ENCODE measurements at regions not wholly inside any gene's neighbourhood (a gene's known extent, or its start where the extent isn't known, plus 50 kb on each side); places are given as distances from the start of the nearest gene placed in this dataset.

DNA sequence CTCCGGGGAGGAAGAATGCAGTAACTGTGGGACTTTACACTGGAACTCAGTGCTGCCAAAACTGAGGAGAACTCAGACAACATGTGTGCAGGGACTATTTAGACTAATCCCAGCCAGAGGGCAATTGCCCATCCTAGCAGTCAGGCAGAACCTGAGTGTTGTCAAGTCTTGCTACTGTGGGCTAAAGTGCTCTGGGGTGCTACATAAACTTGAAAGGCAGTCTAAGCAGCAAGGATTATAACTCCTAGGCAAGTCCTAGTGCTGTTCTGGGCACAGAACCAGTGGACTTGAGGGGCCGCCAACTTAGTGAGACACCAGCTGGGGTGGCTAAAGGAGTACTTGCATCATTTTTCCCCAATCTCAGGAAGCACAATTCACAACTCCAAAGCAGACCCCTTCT, 363.8 kb upstream of the PTCHD4 start:
- TF ChIP-seq YY1 (IDR thresholded peaks at IDR 0.05; ENCODE audit: extremely low read depth, insufficient replicate concordance, low read depth, low read length) (no peak), TCF7L2 (IDR thresholded peaks at IDR 0.05; ENCODE audit: borderline replicate concordance, extremely low read depth, insufficient read depth, insufficient read length) (no peak), SP1 (IDR thresholded peaks at IDR 0.05; ENCODE audit: low read depth) (no peak), POLR2A (IDR thresholded peaks at IDR 0.05; ENCODE audit: borderline replicate concordance, extremely low read depth, insufficient read depth, insufficient read length) (no peak), CTCF (IDR thresholded peaks at IDR 0.05 in 2 of 3, conservative IDR thresholded peaks at IDR 0.05 in 1 of 3; ENCODE audit: borderline replicate concordance in 1 of 3, insufficient read depth in 1 of 3, low read depth in 2 of 3, low read length in 2 of 3) (no peak), POLR2AphosphoS5 (IDR thresholded peaks at IDR 0.05; ENCODE audit: low read depth, low read length) (no peak), REST (IDR thresholded peaks at IDR 0.05; ENCODE audit: low read depth) (no peak), ZFX (IDR thresholded peaks at IDR 0.05) (no peak)
